ENCODE measurements at regions not wholly inside any gene's neighbourhood (a gene's known extent, or its start where the extent isn't known, plus 50 kb on each side); places are given as distances from the start of the nearest gene placed in this dataset.

DNA sequence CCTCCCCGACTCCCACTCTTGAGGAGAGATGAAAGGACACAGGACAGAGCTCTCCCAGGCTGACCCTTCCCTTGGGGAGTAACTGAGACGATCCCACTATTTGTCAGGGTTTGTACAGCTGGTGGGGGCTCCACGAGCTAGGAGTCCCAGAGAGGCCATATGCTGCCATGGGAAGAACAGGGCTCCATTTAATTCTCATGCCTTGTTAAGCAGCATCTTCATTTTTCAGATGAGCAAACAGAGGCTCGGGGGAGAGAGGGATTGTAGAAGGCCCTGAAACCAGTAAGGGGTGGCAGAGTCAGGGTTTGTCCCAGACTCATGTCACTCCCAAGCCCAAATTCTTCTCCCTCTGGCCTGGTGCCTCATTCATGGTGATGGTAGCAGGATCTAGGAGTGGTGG is 176.4 kb downstream of the NSG2 start:
- H3K9me3 ChIP-seq, result peaks cover 3% of the 10 kb centered on the region
- ATAC-seq (ENCODE audit: insufficient number of reproducible peaks, low FRiP score, low read depth) (no peak), DNase-seq (ENCODE audit: low spot score) (no peak)
- H3K4me1 ChIP-seq (ENCODE audit: control insufficient read depth in 1 of 2, low read depth in 2 of 2), result no peaks in the 10 kb centered on the region
- H3K36me3 ChIP-seq, result no peaks in the 10 kb centered on the region
- H3K27me3 ChIP-seq (replicated peaks; ENCODE audit: insufficient read depth), result no peaks in the 10 kb centered on the region
- no peak overlapping the region for H3K27ac ChIP-seq
- TF ChIP-seq, protein P1, sequence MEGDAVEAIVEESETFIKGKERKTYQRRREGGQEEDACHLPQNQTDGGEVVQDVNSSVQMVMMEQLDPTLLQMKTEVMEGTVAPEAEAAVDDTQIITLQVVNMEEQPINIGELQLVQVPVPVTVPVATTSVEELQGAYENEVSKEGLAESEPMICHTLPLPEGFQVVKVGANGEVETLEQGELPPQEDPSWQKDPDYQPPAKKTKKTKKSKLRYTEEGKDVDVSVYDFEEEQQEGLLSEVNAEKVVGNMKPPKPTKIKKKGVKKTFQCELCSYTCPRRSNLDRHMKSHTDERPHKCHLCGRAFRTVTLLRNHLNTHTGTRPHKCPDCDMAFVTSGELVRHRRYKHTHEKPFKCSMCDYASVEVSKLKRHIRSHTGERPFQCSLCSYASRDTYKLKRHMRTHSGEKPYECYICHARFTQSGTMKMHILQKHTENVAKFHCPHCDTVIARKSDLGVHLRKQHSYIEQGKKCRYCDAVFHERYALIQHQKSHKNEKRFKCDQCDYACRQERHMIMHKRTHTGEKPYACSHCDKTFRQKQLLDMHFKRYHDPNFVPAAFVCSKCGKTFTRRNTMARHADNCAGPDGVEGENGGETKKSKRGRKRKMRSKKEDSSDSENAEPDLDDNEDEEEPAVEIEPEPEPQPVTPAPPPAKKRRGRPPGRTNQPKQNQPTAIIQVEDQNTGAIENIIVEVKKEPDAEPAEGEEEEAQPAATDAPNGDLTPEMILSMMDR (IDR thresholded peaks at IDR 0.05), result no peak
- H3K4me3 ChIP-seq, result no peak overlapping the region

DNA sequence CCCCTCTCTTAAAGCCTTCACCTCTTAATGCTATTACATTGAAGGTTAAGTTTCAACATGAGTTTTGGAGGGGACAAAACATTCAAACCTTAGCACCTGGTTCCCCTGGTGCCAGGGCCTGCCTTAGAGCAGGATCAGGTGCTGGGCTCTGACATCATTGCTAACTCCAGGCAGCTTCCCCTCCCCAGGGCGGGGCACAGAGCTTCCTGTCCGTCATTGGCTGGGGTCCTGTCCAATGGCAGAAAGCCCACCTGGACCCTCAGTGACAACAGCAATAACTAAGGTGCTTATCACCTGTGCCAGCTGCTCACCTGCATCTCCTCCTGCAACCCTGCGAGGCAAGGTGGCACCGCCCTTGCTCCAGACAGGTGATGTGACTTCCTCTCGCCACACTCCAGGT is 177.4 kb downstream of the NSG2 start:
- H3K4me3 ChIP-seq, result no peak overlapping the region
- H3K36me3 ChIP-seq, result no peaks in the 10 kb centered on the region
- TF ChIP-seq, protein P1 (IDR thresholded peaks at IDR 0.05), result no peak
- H3K9me3 ChIP-seq, result no peaks in the 10 kb centered on the region
- no peak overlapping the region for H3K27ac ChIP-seq
- ATAC-seq (ENCODE audit: insufficient number of reproducible peaks, low FRiP score, low read depth), result no peak
- H3K4me1 ChIP-seq (ENCODE audit: control insufficient read depth in 1 of 2, low read depth in 2 of 2), result no peaks in the 10 kb centered on the region
- H3K27me3 ChIP-seq (replicated peaks; ENCODE audit: insufficient read depth), result no peaks in the 10 kb centered on the region
- DNase-seq (ENCODE audit: low spot score), result no peak

DNA sequence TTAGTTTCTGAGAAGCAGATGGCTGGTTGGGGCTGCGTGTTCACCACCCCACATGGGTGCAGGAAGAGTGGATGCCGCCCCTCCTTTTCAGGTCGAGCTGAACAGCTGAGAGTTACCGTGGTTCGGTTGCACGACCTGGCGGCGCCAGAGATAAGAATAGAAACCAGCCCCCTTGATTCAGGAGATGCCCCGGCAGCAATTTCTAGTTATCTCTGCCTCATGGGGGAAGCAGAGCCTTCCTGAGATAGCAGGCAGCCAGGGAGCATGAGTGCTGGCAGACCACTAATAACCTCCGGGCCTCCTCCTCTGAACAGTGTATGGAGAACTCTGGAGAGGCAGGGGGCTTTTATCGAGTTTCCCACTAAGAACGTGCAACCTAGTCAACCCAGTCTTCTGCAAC is 177.8 kb downstream of the NSG2 start:
- Histone ChIP-seq H3K36me3 (no peaks in the 10 kb centered on the region), H3K4me3 (no peak overlapping the region), H3K27ac (no peak overlapping the region), H3K4me1 (ENCODE audit: control insufficient read depth in 1 of 2, low read depth in 2 of 2) (no peaks in the 10 kb centered on the region), H3K9me3 (no peaks in the 10 kb centered on the region), H3K27me3 (replicated peaks; ENCODE audit: insufficient read depth) (no peaks in the 10 kb centered on the region)
- TF ChIP-seq, protein P1 (IDR thresholded peaks at IDR 0.05), result no peak
- DNase-seq (ENCODE audit: low spot score), result no peak
- no peak for ATAC-seq (ENCODE audit: insufficient number of reproducible peaks, low FRiP score, low read depth)

GRCh38 chr5:174229068-174229467 is 183.6 kb downstream of the NSG2 start:
- ATAC-seq (ENCODE audit: insufficient number of reproducible peaks, low FRiP score, low read depth) (no peak), DNase-seq (ENCODE audit: low spot score) (no peak)
- H3K27me3 ChIP-seq (replicated peaks; ENCODE audit: insufficient read depth), result no peaks in the 10 kb centered on the region
- no peaks in the 10 kb centered on the region for H3K4me1 ChIP-seq (ENCODE audit: control insufficient read depth in 1 of 2, low read depth in 2 of 2)
- TF ChIP-seq, protein P1 (IDR thresholded peaks at IDR 0.05), result no peak
- no peak overlapping the region for H3K27ac ChIP-seq
- no peak overlapping the region for H3K4me3 ChIP-seq
- no peaks in the 10 kb centered on the region for H3K9me3 ChIP-seq
- no peaks in the 10 kb centered on the region for H3K36me3 ChIP-seq

DNA sequence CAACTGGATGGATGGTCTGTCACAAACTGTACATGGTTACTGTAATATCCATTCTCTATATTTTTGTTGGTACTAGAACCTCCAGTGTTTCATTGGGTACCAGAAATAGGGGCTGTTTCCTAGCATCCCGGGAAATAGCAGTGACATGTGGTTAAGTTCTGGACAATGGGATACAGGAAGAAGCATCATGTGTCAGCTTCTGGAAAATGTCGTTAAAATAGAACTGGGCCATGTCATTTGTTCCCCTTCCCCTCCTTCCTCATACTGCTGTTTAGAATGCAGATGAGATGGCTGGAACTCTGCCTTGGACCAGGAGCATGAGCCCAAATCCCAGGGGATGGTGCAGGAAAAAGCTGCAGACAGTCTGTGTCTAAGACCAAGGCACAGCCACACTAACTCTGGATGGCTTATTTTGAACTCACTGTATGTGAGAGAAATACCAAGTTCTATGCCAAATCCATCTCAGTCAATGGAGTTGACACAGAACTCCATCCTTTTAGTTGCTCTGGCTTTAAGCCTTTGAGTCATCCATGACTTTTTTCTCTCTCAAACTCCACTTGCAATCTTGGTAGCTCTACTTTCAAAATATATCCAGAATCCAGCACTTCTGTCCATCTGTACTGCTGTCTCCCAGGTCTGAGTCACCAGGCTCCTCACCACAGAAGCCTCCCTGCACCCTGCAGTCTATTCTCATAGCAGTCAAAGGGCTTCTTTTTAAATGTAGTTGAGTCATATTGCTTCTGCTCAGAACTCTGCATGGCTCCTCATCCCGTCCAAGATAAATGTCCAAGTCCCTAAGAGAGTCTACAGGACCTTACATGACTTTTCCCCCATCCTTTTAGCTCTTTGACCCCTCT is 184.2 kb downstream of the NSG2 start:
- no peak overlapping the region for H3K4me3 ChIP-seq
- H3K4me1 ChIP-seq (ENCODE audit: control insufficient read depth in 1 of 2, low read depth in 2 of 2), result no peaks in the 10 kb centered on the region
- no peaks in the 10 kb centered on the region for H3K36me3 ChIP-seq
- H3K9me3 ChIP-seq, result no peaks in the 10 kb centered on the region
- TF ChIP-seq, protein P1 (IDR thresholded peaks at IDR 0.05), result no peak
- no peak overlapping the region for H3K27ac ChIP-seq
- DNase-seq (ENCODE audit: low spot score) (no peak), ATAC-seq (ENCODE audit: insufficient number of reproducible peaks, low FRiP score, low read depth) (no peak)
- no peaks in the 10 kb centered on the region for H3K27me3 ChIP-seq (replicated peaks; ENCODE audit: insufficient read depth)

Measured in thoracic aorta (tissue), 2 donors.